ENCODE measurements at regions not wholly inside any gene's neighbourhood (a gene's known extent, or its start where the extent isn't known, plus 50 kb on each side); places are given as distances from the start of the nearest gene placed in this dataset.

DNA sequence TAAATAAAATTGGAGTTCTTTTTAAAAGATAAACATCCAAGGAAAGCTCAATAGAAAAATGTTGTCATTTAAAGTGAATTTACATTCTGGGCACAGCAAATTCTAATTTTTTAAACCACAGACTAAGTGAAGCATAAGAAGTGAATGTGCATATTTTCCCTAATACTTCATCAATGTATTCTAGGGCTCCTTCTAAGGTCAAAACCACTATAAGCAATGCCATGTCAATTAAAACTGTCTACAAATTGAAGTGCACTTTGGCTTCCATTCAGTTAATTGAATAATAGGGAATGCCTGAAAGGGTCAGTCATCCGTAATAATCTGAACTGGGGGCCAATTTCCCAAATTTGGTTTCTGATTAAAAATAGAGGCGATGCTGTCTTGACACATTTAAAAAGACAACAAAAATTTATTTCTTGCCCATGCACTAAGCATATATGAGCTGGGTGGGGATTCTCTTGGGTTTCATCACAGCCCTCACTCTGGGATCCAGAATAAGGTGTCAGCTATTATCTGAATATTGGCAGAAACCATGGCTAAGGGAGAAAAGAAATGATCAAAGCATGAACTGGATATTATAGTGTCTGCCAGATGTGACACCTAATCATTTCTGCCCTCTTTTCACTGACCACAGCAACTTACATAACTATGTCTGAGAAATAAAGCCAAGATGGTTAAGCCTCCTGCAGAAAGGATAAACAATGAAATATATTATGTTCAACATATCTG lies 660.6 kb upstream of the B3GALT2 start:
- TF ChIP-seq POLR2A (IDR thresholded peaks at IDR 0.05): no peak
- TF ChIP-seq, protein P1, sequence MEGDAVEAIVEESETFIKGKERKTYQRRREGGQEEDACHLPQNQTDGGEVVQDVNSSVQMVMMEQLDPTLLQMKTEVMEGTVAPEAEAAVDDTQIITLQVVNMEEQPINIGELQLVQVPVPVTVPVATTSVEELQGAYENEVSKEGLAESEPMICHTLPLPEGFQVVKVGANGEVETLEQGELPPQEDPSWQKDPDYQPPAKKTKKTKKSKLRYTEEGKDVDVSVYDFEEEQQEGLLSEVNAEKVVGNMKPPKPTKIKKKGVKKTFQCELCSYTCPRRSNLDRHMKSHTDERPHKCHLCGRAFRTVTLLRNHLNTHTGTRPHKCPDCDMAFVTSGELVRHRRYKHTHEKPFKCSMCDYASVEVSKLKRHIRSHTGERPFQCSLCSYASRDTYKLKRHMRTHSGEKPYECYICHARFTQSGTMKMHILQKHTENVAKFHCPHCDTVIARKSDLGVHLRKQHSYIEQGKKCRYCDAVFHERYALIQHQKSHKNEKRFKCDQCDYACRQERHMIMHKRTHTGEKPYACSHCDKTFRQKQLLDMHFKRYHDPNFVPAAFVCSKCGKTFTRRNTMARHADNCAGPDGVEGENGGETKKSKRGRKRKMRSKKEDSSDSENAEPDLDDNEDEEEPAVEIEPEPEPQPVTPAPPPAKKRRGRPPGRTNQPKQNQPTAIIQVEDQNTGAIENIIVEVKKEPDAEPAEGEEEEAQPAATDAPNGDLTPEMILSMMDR (IDR thresholded peaks at IDR 0.05): no peak

Data from heart left ventricle (tissue), 13 donors.